ENCODE measurements at regions not wholly inside any gene's neighbourhood (a gene's known extent, or its start where the extent isn't known, plus 50 kb on each side); places are given as distances from the start of the nearest gene placed in this dataset.

DNA sequence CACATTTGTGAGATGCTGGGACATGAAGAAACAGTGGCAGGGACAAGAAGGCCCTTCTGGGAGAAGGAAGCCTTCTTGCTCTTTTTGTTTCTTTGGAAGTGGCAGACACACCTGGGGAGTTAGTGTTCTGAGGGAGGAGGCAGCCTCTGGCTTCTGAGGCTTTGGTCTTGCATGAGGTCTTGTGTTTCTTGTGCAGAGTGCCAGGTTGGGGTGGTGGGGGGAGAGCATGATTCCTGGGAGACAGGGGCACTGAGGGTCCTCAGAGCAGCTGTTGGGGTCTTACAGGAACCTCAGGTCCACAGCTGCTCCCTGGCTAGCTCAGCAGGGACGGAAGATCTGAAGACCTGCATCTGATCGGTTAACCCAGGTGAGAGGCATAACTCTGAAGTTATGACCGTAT, 167.5 kb upstream of the ZNF536 start:
- Histone ChIP-seq H3K27ac (ENCODE audit: extremely low read depth, low read depth, low read length) (no peak overlapping the region), H3K4me3 (no peak overlapping the region), H3K9me1 (ENCODE audit: control insufficient read depth, insufficient read depth, low read length) (no peaks in the 10 kb centered on the region), H4K20me1 (replicated peaks; ENCODE audit: control insufficient read depth, insufficient read depth, low read length) (no peaks in the 10 kb centered on the region), H3K4me2 (ENCODE audit: insufficient read depth, low read length) (no peak overlapping the region), H3K9ac (ENCODE audit: insufficient read depth in 1 of 2, low read depth in 2 of 2, low read length in 2 of 2) (no peak overlapping the region), H3K27me3 (ENCODE audit: control insufficient read depth in 2 of 2, insufficient read depth in 2 of 2, low read length in 2 of 2) (peaks cover 5 to 26% of the 10 kb centered on the region in 2 experiments), H2AFZ (ENCODE audit: low read depth, low read length) (no peak overlapping the region), H3K9me3 (replicated peaks; ENCODE audit: control insufficient read depth, insufficient read depth, low read depth, low read length) (no peaks in the 10 kb centered on the region), H3K4me1 (replicated peaks in 1 of 2; ENCODE audit: control insufficient read depth in 2 of 2, insufficient read depth in 2 of 2, low read length in 2 of 2) (no peaks in the 10 kb centered on the region), H3K36me3 (ENCODE audit: control insufficient read depth, insufficient read depth, low read length) (no peaks in the 10 kb centered on the region), H3K79me2 (ENCODE audit: control insufficient read depth, insufficient read depth, low read length) (no peaks in the 10 kb centered on the region)
- BruUV-seq (replicated peaks) = no TSS peak
- no peak for DNase-seq (ENCODE audit: extremely low read depth in 1 of 4, low spot score in 3 of 4)
- ChIA-PET POLR2A (no interaction called here), CTCF (ENCODE audit: low intra/inter-chr PET ratio) (no interaction called here)
- FAIRE-seq = no peak
- 0% methylated on average over 3 of the region's 3 CpGs for WGBS (ENCODE audit: insufficient coverage, low coverage, missing lambda C conversion rate)
- in situ Hi-C loops (cut with MboI) = no loop called here
- no peak for ATAC-seq
- intact Hi-C loops (cut with micrococcal nuclease) = no loop called here
- TF ChIP-seq HMG20A (CRISPR knock-in tag; conservative IDR thresholded peaks at IDR 0.05) = no peak
- no peak for TF ChIP-seq POLR2AphosphoS2 (IDR thresholded peaks at IDR 0.05; ENCODE audit: low read length)
- no peak for TF ChIP-seq FIP1L1 (IDR thresholded peaks at IDR 0.05; ENCODE audit: low read depth, low read length, poor library complexity, severe bottlenecking)
- no peak for TF ChIP-seq IRF1 (CRISPR knock-in tag; IDR thresholded peaks at IDR 0.05; ENCODE audit: borderline replicate concordance)
- TF ChIP-seq CREM (IDR thresholded peaks at IDR 0.05; ENCODE audit: low read depth) = no peak
- no peak for TF ChIP-seq KDM2B (CRISPR knock-in tag; IDR thresholded peaks at IDR 0.05)
- no peak for TF ChIP-seq ZBTB8A (IDR thresholded peaks at IDR 0.05; ENCODE audit: partially characterized antibody)
- no peak for TF ChIP-seq THRB (CRISPR knock-in tag; conservative IDR thresholded peaks at IDR 0.05)
- TF ChIP-seq HOXB6 (CRISPR knock-in tag; IDR thresholded peaks at IDR 0.05; ENCODE audit: borderline replicate concordance) = no peak
- no peak for TF ChIP-seq REST (IDR thresholded peaks at IDR 0.05; ENCODE audit: borderline replicate concordance)
- TF ChIP-seq REST (CRISPR knock-in tag; IDR thresholded peaks at IDR 0.05; ENCODE audit: low read depth) = no peak
- no peak for TF ChIP-seq ZNF212 (CRISPR knock-in tag; IDR thresholded peaks at IDR 0.05)
- no peak for TF ChIP-seq SUPT5H (IDR thresholded peaks at IDR 0.05)
- TF ChIP-seq RB1 (IDR thresholded peaks at IDR 0.05; ENCODE audit: low read depth) = no peak
- TF ChIP-seq SMARCA5 (IDR thresholded peaks at IDR 0.05) = no peak
- no peak for TF ChIP-seq SREBF2 (CRISPR knock-in tag; IDR thresholded peaks at IDR 0.05)

Measured in K562 (cell line).